ENCODE measurements at regions not wholly inside any gene's neighbourhood (a gene's known extent, or its start where the extent isn't known, plus 50 kb on each side); places are given as distances from the start of the nearest gene placed in this dataset.

DNA sequence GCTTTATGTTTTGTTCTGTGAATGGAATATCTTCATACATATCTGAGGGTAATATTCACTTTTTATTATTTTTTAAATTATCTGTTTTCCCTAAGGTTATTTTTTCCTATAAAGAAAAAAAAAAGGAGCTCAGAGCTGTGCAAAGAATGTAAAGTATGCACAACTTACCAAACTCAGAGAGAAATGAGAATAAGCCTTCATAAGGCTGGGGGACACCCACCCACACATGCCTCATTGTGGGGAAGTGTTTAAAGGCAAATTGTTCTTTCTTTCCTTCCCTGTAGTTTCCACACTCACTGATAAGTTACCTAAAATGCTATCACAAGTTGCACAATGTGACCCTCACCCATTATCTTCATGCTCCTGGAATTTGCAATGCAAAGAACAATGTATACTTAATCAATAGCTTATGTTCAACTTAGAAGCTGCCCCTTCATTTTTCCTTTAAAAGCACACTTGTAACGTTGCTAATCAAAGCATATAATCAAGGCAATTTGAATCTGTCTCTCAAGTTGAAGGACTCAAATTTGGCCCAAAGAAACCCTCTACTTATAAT lies 108.1 kb downstream of the GNAT3 start:
- Mint-ChIP-seq H3K36me3 (ENCODE audit: low read depth) (no peaks in the 10 kb centered on the region), H3K27me3 (ENCODE audit: low read depth) (no peaks in the 10 kb centered on the region)

DNA sequence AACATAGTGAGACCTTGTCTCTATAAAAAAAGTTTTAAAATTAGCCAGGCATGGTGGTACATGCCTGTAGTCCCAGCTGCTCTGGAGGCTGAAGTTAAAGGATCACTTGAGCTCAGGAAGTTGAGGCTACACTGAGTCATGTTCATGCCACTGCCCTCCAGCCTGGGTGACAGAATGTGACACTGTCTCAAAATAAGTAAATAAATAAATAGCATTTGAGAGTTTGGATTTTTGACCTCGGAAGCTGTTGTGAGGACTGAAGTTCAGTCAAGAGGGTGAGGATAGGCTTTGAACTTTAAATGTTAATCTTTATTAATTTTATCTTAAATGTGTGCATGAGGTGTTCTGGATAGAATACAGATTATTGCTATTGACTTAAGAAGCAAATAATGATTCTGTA lies 110.2 kb downstream of the GNAT3 start:
- Mint-ChIP-seq H3K9me3 (ENCODE audit: low read depth) (no peaks in the 10 kb centered on the region), H3K4me1 (ENCODE audit: low read depth) (peaks cover 14% of the 10 kb centered on the region), H3K27me3 (ENCODE audit: low read depth) (no peaks in the 10 kb centered on the region), H3K4me3 (ENCODE audit: unreplicated experiment) (no peak overlapping the region), H3K36me3 (ENCODE audit: low read depth) (no peaks in the 10 kb centered on the region), H3K27ac (ENCODE audit: unreplicated experiment) (no peak overlapping the region)
- no peak for DNase-seq (ENCODE audit: low spot score)
- TF ChIP-seq, protein P1, sequence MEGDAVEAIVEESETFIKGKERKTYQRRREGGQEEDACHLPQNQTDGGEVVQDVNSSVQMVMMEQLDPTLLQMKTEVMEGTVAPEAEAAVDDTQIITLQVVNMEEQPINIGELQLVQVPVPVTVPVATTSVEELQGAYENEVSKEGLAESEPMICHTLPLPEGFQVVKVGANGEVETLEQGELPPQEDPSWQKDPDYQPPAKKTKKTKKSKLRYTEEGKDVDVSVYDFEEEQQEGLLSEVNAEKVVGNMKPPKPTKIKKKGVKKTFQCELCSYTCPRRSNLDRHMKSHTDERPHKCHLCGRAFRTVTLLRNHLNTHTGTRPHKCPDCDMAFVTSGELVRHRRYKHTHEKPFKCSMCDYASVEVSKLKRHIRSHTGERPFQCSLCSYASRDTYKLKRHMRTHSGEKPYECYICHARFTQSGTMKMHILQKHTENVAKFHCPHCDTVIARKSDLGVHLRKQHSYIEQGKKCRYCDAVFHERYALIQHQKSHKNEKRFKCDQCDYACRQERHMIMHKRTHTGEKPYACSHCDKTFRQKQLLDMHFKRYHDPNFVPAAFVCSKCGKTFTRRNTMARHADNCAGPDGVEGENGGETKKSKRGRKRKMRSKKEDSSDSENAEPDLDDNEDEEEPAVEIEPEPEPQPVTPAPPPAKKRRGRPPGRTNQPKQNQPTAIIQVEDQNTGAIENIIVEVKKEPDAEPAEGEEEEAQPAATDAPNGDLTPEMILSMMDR (IDR thresholded peaks at IDR 0.05), result no peak

More for the DNA sequence above, 108.1 kb downstream of the GNAT3 start:
- H3K27ac Mint-ChIP-seq (ENCODE audit: unreplicated experiment), result no peak overlapping the region
- H3K4me1 Mint-ChIP-seq (ENCODE audit: low read depth), result peaks cover 14% of the 10 kb centered on the region
- peaks cover 2% of the 10 kb centered on the region for H3K9me3 Mint-ChIP-seq (ENCODE audit: low read depth)
- TF ChIP-seq, protein P1 (IDR thresholded peaks at IDR 0.05), result no peak
- no peak overlapping the region for H3K4me3 Mint-ChIP-seq (ENCODE audit: unreplicated experiment)
- DNase-seq (ENCODE audit: low spot score), result no peak

DNA sequence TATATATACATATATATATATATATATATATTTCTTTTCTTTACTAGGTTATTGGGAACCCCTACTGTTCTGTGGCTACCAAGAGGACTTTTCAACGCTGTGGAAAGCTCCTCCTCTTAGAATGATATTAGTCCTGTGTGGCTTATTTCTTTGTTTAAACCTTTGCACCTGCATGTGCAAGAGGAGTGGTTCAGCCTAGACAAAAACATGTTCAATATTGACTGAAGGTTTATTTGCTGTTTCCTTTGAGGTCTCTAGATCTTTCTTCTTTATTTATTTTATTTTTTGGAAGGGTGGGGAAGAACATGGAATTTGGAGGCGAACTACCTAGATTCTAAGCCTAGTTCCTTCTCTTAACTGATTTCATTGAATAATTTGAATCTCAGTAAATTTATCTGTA lies 118.1 kb downstream of the GNAT3 start:
- Mint-ChIP-seq H3K9me3 (ENCODE audit: low read depth) (no peaks in the 10 kb centered on the region), H3K27ac (ENCODE audit: unreplicated experiment) (no peak overlapping the region), H3K27me3 (ENCODE audit: low read depth) (no peaks in the 10 kb centered on the region)

DNA sequence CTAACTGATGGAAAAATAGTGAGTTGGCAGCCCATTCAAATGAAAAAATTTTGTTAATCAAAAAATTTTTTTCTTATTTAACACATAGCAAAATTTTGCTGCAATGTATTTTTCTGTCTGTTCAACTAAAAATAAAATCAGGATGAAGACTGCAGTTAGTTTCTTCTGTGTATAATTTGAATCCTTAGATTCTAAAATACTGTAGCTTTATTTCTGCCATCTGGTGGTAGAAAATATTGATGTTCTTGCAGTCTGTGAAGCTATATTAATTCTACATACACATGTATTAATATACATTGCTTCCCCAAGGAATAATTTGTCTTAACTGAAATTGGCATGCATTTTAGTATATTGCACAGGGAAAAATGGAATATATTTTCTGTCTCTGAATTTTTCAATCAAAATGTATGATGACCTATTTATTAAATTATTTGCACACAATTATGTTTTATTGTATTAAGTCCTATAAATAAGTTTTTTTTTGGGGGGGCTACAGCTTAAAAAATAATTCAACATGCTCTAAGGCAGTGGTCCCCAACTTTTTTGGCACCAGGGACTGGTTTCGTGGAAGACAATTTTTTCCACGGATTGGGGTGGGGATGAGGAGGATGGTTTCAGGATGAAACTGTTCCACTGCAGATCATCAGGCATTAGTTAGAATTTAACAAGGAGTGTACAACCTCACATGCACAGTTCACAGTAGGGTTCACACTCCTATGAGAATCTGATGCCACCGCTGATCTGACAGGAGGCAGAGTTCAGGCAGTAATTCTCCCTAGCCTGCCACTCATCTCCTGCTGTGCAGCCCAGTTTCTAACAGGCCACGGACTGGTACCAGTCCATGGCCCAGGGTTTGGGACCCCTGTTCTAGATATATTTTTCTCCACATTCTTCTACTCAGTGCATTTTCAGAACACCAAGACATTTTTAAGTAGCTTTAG lies 119.4 kb downstream of the GNAT3 start:
- H3K4me1 Mint-ChIP-seq (ENCODE audit: low read depth), result peaks cover 7% of the 10 kb centered on the region
- no peaks in the 10 kb centered on the region for H3K9me3 Mint-ChIP-seq (ENCODE audit: low read depth)
- TF ChIP-seq, protein P1 (IDR thresholded peaks at IDR 0.05), result peak; percentile 90
- no peaks in the 10 kb centered on the region for H3K36me3 Mint-ChIP-seq (ENCODE audit: low read depth)
- DNase-seq (ENCODE audit: low spot score), result no peak
- H3K4me3 Mint-ChIP-seq (ENCODE audit: unreplicated experiment), result no peak overlapping the region
- no peak overlapping the region for H3K27ac Mint-ChIP-seq (ENCODE audit: unreplicated experiment)
- no peaks in the 10 kb centered on the region for H3K27me3 Mint-ChIP-seq (ENCODE audit: low read depth)

More for the DNA sequence above, 118.1 kb downstream of the GNAT3 start:
- DNase-seq (ENCODE audit: low spot score), result no peak
- Mint-ChIP-seq H3K36me3 (ENCODE audit: low read depth) (no peaks in the 10 kb centered on the region), H3K4me3 (ENCODE audit: unreplicated experiment) (no peak overlapping the region), H3K4me1 (ENCODE audit: low read depth) (no peaks in the 10 kb centered on the region)
- TF ChIP-seq, protein P1 (IDR thresholded peaks at IDR 0.05), result no peak

DNA sequence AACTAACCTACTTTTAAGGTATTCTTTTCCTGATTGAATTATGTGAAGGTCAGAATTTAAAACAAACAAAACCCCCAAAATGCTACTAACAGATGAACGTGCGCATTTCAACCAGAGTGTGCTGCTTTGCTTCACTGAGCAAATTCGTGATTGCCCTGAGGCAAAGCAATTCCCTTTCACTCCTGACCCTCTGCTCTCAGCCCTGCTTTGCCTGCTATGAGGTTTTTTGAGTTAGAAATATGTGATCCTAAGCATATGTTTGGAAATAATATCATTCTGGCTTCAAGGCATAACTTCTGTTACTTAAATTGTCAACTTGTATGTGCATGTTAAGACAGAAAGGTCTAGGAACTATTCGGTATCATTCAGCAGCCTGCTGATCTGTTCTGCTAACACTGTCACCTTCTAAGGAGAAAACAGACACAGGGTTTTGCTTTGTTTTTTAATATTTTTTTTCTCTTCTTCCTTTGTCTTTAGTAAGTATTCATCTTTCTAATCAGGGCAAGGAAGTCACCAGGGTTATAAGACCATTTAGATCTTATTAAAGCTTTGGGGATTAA lies 124.2 kb downstream of the GNAT3 start:
- Mint-ChIP-seq H3K4me3 (ENCODE audit: unreplicated experiment) (no peak overlapping the region), H3K9me3 (ENCODE audit: low read depth) (no peaks in the 10 kb centered on the region), H3K27me3 (ENCODE audit: low read depth) (no peaks in the 10 kb centered on the region), H3K27ac (ENCODE audit: unreplicated experiment) (no peak overlapping the region), H3K36me3 (ENCODE audit: low read depth) (no peaks in the 10 kb centered on the region), H3K4me1 (ENCODE audit: low read depth) (peaks cover 31% of the 10 kb centered on the region)
- TF ChIP-seq, protein P1 (IDR thresholded peaks at IDR 0.05), result peak; percentile 25
- no peak for DNase-seq (ENCODE audit: low spot score)
